GM11168 (cell line): ENCODE measurements at regions not wholly inside any gene's neighbourhood (a gene's known extent, or its start where the extent isn't known, plus 50 kb on each side); places are given as distances from the start of the nearest gene placed in this dataset.
"Not testable (repeated sequence)": the region's sequence is repeated elsewhere in the genome, so short reads cannot be mapped to it uniquely, and the experiment has no call there.

Experiments used
- in situ Hi-C: fragments of 300-500 bp; cut with MboI; formaldehyde crosslinking; loops from one replicate; pipeline ENCODE4 v1.12.0; 2022; ENCODE audit warnings: low sequenced_read_pairs; ENCODE audit not compliant: unreplicated experiment

GRCh38 chr7:3159039-3159438 lies 115.4 kb upstream of the CARD11 start:
- in situ Hi-C loops, result loop anchor here (5.0 kb wide), 1 partner anchor 292 kb away; no protein-coding TSS in a partner anchor

- in situ Hi-C loops, result loop anchor here (5.0 kb wide), 1 partner anchor 292 kb away; no protein-coding TSS in a partner anchor
Observed at GRCh38 chr7:3159445-3159844, 115.8 kb upstream of the CARD11 start.

GRCh38 chr7:3159926-3160325 lies 116.3 kb upstream of the CARD11 start:
- in situ Hi-C loops, result loop anchor here (5.0 kb wide), 1 partner anchor 293 kb away; no protein-coding TSS in a partner anchor

- in situ Hi-C loops, result no loop called here
Observed at GRCh38 chr7:3162289-3162688, 118.6 kb upstream of the CARD11 start.

- in situ Hi-C loops, result not testable (repeated sequence)
Observed at GRCh38 chr7:3162798-3163197, 119.1 kb upstream of the CARD11 start.

GRCh38 chr7:3164380-3164792 lies 120.7 kb upstream of the CARD11 start:
- in situ Hi-C loops, result no loop called here

- in situ Hi-C loops, result no loop called here
Observed at GRCh38 chr7:3165681-3166580, 122.3 kb upstream of the CARD11 start.

- in situ Hi-C loops, result no loop called here
Observed at GRCh38 chr7:3167551-3167950, 123.9 kb upstream of the CARD11 start.

- in situ Hi-C loops, result no loop called here
Observed at GRCh38 chr7:3168370-3168769, 124.7 kb upstream of the CARD11 start.

- in situ Hi-C loops, result no loop called here
Observed at GRCh38 chr7:3168869-3169268, 125.2 kb upstream of the CARD11 start.

- in situ Hi-C loops, result no loop called here
Observed at GRCh38 chr7:3172768-3173280, 128.2 kb upstream of the SDK1 start.

- in situ Hi-C loops, result no loop called here
Observed at GRCh38 chr7:3174515-3175284, 126.4 kb upstream of the SDK1 start.

GRCh38 chr7:3175285-3175902 lies 125.7 kb upstream of the SDK1 start:
- in situ Hi-C loops, result no loop called here

GRCh38 chr7:3176112-3177000 lies 124.7 kb upstream of the SDK1 start:
- in situ Hi-C loops, result no loop called here

GRCh38 chr7:3177271-3177670 lies 123.8 kb upstream of the SDK1 start:
- in situ Hi-C loops, result no loop called here

GRCh38 chr7:3179456-3179855 lies 121.6 kb upstream of the SDK1 start:
- in situ Hi-C loops, result no loop called here

- in situ Hi-C loops, result no loop called here
Observed at GRCh38 chr7:3180604-3181003, 120.4 kb upstream of the SDK1 start.

GRCh38 chr7:3182055-3182454 lies 119.0 kb upstream of the SDK1 start:
- in situ Hi-C loops, result not testable (repeated sequence)

- in situ Hi-C loops, result no loop called here
Observed at GRCh38 chr7:3187444-3188040, 113.5 kb upstream of the SDK1 start.
